ENCODE measurements at regions not wholly inside any gene's neighbourhood (a gene's known extent, or its start where the extent isn't known, plus 50 kb on each side); places are given as distances from the start of the nearest gene placed in this dataset.

DNA sequence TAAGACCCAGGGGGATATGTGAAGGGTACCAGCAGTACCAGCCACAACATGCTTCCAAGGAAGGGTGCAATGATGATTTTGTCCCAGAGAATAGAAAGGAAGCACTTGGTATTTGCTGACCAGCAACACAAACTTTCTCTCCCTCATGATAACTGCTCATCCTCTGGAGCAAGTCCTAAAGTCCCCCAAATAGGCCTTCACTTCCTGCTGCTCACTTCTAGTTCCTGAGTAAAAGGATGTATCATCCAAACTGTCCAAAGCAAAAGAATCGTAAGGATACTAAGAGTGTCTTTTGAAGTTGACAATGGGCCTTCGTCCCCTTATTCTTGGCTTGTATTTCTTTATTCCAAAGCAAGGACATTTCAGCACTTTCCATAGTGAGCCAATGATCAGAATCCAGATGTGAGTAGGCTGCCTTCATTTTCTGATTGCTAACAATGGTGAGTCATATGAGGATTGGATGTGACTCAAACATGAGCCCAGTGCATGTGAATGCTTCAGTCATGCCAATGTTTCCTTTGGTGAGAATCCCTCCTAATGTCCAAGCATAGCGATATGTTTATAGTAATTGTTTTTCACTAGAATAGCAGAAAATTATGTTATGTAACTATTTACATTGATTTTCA, 243.4 kb upstream of the POU2AF2 start:
- H3K27ac ChIP-seq = no peak overlapping the region
- TF ChIP-seq, protein P1, sequence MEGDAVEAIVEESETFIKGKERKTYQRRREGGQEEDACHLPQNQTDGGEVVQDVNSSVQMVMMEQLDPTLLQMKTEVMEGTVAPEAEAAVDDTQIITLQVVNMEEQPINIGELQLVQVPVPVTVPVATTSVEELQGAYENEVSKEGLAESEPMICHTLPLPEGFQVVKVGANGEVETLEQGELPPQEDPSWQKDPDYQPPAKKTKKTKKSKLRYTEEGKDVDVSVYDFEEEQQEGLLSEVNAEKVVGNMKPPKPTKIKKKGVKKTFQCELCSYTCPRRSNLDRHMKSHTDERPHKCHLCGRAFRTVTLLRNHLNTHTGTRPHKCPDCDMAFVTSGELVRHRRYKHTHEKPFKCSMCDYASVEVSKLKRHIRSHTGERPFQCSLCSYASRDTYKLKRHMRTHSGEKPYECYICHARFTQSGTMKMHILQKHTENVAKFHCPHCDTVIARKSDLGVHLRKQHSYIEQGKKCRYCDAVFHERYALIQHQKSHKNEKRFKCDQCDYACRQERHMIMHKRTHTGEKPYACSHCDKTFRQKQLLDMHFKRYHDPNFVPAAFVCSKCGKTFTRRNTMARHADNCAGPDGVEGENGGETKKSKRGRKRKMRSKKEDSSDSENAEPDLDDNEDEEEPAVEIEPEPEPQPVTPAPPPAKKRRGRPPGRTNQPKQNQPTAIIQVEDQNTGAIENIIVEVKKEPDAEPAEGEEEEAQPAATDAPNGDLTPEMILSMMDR (IDR thresholded peaks at IDR 0.05) = no peak
- no peak overlapping the region for H3K4me3 ChIP-seq (ENCODE audit: low read depth, low read length)
- H3K9me3 ChIP-seq (ENCODE audit: control insufficient read depth, low read length) = no peaks in the 10 kb centered on the region
- H3K9ac ChIP-seq = no peak overlapping the region
- no peak overlapping the region for H2AFZ ChIP-seq
- no peaks in the 10 kb centered on the region for H3K79me2 ChIP-seq
- no peaks in the 10 kb centered on the region for H3K36me3 ChIP-seq (ENCODE audit: control insufficient read depth, insufficient read depth, low read length)
- H3K4me2 ChIP-seq (ENCODE audit: low read length) = no peak overlapping the region
- H3K27me3 ChIP-seq (ENCODE audit: control insufficient read depth, insufficient read depth, low read length) = no peaks in the 10 kb centered on the region
- no peaks in the 10 kb centered on the region for H3K4me1 ChIP-seq

DNA sequence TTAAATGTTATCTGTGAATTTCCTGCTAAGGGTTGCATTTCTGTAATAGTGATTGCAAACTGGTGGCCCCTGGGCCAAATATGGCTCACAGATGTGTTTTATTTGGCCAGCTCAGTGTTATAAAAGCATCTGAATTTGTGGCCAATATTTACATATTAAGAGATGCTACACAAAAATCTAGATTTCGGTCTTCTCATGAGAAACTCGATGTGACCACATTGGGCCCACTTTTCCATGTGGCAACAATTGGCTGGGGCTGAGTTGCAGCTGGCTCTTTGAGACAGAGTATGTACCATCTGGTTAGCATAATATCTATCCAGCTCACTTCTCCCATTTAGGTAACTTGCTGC, 244.5 kb upstream of the POU2AF2 start:
- Histone ChIP-seq H3K27ac (no peak overlapping the region), H3K27me3 (ENCODE audit: control insufficient read depth, insufficient read depth, low read length) (no peaks in the 10 kb centered on the region), H3K4me3 (ENCODE audit: low read depth, low read length) (no peak overlapping the region), H3K36me3 (ENCODE audit: control insufficient read depth, insufficient read depth, low read length) (no peaks in the 10 kb centered on the region), H3K9ac (no peak overlapping the region), H3K4me2 (ENCODE audit: low read length) (no peak overlapping the region), H2AFZ (no peak overlapping the region), H3K9me3 (ENCODE audit: control insufficient read depth, low read length) (no peaks in the 10 kb centered on the region), H3K4me1 (no peaks in the 10 kb centered on the region), H3K79me2 (no peaks in the 10 kb centered on the region)
- TF ChIP-seq, protein P1 (IDR thresholded peaks at IDR 0.05) = no peak

DNA sequence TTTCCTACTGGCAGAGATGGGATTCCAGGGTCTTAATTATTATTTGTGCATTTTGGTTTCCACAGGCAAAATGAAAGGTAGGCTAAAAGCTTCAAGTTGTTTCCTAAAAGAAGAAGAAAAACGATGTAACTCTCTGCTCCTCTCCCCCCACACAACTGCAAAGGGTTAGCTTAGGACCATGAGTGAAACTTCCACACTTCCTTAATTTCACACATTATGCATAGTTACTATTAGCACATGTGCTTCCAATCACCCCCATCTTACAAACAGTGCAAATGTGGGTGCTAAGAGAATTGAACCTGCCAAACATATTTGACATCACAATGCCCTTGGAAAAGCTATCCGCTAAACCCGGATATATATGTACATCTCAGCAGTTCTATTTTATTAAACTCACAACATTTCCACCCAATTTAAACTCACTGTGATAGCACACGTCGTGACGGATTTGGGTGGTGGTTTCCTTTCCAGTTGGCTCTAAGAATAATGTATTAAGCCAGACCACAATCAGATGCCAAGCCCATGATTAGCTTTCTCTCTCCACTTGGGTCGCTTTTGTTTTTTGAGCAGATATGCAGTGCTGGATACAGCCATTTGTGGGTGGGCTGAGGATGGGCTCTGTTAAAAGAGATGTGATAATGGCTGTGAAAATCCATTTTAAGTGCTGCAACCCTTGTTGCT, 245.0 kb upstream of the POU2AF2 start:
- no peak overlapping the region for H3K4me3 ChIP-seq (ENCODE audit: low read depth, low read length)
- no peak overlapping the region for H3K27ac ChIP-seq
- no peaks in the 10 kb centered on the region for H3K9me3 ChIP-seq (ENCODE audit: control insufficient read depth, low read length)
- H3K9ac ChIP-seq = no peak overlapping the region
- TF ChIP-seq, protein P1 (IDR thresholded peaks at IDR 0.05) = no peak
- H2AFZ ChIP-seq = no peak overlapping the region
- no peaks in the 10 kb centered on the region for H3K36me3 ChIP-seq (ENCODE audit: control insufficient read depth, insufficient read depth, low read length)
- H3K4me2 ChIP-seq (ENCODE audit: low read length) = no peak overlapping the region
- no peaks in the 10 kb centered on the region for H3K79me2 ChIP-seq
- no peaks in the 10 kb centered on the region for H3K4me1 ChIP-seq
- no peaks in the 10 kb centered on the region for H3K27me3 ChIP-seq (ENCODE audit: control insufficient read depth, insufficient read depth, low read length)

DNA sequence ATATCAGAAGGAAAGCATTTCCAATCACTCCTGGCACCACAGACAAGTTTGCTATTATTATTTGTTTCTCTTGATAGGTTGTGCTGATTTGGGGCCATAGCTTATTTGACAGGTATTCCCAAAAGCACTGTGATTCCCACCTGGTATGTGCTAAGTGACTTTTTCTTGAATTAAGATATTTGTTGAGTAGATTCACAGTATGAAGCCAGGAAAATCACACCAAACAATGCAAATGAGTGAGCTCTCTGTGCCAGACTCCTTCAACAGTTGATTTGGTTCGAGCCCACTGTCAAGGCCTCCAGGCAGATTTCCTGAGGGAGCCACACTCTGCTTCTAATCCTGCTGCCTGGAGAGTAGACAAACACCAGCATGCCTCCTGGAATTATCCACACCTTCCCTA, 253.0 kb upstream of the POU2AF2 start:
- no peaks in the 10 kb centered on the region for H3K27me3 ChIP-seq (ENCODE audit: control insufficient read depth, insufficient read depth, low read length)
- H3K36me3 ChIP-seq (ENCODE audit: control insufficient read depth, insufficient read depth, low read length) = no peaks in the 10 kb centered on the region
- H2AFZ ChIP-seq = no peak overlapping the region
- no peak overlapping the region for H3K27ac ChIP-seq
- no peak overlapping the region for H3K4me2 ChIP-seq (ENCODE audit: low read length)
- H3K4me1 ChIP-seq = no peaks in the 10 kb centered on the region
- no peak overlapping the region for H3K9ac ChIP-seq
- no peak overlapping the region for H3K4me3 ChIP-seq (ENCODE audit: low read depth, low read length)
- TF ChIP-seq, protein P1 (IDR thresholded peaks at IDR 0.05) = no peak
- H3K9me3 ChIP-seq (ENCODE audit: control insufficient read depth, low read length) = no peaks in the 10 kb centered on the region
- no peaks in the 10 kb centered on the region for H3K79me2 ChIP-seq
